C4-2B (cell line): ENCODE measurements at regions not wholly inside any gene's neighbourhood (a gene's known extent, or its start where the extent isn't known, plus 50 kb on each side); places are given as distances from the start of the nearest gene placed in this dataset.
A peak's percentile ranks its signal among the peaks of the same experiment; 100 is the strongest.

Source experiments
- H3K27ac ChIP-seq: fragments of 450-650 bp; 2 replicates; pipeline ENCODE4 v1.5.1; 2017
- ZFX ChIP-seq: fragments of 450-650 bp; IDR thresholded peaks from 2 replicates; pipeline ENCODE4 v1.6.1; 2017
- TF ChIP-seq, protein P1 (sequence below): fragments of 450-650 bp; conservative IDR thresholded peaks from 2 replicates; pipeline ENCODE4 v1.5.1; 2017; ENCODE audit warnings: mild to moderate bottlenecking

DNA sequence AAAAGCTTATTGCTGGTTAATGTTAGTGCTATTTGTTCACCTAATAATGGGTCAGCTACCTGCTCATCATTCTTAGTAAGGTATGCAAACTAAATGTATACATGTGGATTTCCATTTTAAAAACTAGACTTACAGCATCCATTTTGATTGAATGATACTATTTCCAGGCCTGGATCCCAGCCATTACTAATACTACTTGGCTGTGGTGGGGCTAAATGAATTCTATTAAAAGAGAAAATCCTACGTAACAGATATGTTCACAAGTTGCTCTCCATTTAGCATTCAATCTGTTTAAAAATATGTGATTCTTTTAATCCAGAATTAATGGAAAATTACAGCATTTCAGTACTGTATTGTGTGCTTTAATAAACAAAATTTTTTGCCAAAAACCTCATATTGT is 169.4 kb upstream of the MIR17HG start:
- TF ChIP-seq ZFX: no peak
- TF ChIP-seq, protein P1, sequence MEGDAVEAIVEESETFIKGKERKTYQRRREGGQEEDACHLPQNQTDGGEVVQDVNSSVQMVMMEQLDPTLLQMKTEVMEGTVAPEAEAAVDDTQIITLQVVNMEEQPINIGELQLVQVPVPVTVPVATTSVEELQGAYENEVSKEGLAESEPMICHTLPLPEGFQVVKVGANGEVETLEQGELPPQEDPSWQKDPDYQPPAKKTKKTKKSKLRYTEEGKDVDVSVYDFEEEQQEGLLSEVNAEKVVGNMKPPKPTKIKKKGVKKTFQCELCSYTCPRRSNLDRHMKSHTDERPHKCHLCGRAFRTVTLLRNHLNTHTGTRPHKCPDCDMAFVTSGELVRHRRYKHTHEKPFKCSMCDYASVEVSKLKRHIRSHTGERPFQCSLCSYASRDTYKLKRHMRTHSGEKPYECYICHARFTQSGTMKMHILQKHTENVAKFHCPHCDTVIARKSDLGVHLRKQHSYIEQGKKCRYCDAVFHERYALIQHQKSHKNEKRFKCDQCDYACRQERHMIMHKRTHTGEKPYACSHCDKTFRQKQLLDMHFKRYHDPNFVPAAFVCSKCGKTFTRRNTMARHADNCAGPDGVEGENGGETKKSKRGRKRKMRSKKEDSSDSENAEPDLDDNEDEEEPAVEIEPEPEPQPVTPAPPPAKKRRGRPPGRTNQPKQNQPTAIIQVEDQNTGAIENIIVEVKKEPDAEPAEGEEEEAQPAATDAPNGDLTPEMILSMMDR: no peak
- no peak overlapping the region for H3K27ac ChIP-seq

DNA sequence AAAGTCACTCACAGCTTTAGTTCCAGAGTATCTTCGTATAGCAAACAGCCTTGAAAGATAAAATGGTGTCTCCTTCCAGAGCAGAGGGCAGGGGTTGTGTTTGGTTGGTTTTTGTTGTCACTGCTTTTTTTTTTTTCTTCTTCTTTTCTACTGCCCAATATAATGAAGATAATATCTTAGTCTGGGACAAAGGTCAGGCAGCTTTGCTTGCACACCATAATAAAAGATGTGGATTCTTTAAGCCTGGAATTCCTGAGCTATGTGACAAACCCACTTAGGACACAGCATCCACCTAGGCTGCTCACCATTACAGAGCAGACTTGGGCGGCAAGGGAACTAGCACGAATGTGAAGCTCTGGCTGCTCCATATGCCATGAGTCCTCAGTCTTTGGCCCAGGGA is 165.6 kb upstream of the MIR17HG start:
- H3K27ac ChIP-seq: no peak overlapping the region

DNA sequence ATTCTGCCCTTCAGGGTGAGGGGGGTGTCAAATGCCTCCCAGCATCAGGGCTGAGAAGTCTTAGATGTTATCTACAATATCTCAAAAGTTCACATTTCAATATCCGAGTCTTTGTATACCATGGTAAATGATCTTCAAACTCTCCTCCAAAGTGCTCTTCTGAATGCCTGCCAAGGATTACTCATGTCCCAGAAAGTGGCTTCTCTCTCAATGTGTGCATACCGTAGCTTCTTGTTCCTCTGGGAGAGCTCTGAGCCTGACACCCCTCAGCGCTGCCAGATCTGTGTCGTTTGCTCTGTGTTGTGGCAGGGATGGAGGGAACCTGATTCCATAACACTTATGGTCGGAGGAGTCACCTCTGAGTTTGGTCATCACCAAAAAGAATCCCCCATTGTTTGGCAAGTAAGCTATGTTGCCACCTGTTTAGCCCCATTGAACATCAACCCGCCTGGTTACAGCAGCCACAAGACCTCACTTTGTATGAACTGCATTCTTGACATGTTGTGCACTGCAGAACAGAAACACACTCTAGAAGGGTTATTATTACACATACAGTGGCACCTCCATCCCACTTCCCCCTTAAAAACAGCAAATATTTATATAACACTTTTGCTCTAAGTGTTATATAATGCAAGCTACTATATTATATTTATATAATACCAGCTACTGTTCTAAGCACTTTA is 163.1 kb upstream of the MIR17HG start:
- H3K27ac ChIP-seq: no peak overlapping the region
- TF ChIP-seq, protein P1: no peak
- TF ChIP-seq ZFX: no peak

More for the DNA sequence above, 165.6 kb upstream of the MIR17HG start:
- TF ChIP-seq, protein P1: no peak
- no peak for TF ChIP-seq ZFX

DNA sequence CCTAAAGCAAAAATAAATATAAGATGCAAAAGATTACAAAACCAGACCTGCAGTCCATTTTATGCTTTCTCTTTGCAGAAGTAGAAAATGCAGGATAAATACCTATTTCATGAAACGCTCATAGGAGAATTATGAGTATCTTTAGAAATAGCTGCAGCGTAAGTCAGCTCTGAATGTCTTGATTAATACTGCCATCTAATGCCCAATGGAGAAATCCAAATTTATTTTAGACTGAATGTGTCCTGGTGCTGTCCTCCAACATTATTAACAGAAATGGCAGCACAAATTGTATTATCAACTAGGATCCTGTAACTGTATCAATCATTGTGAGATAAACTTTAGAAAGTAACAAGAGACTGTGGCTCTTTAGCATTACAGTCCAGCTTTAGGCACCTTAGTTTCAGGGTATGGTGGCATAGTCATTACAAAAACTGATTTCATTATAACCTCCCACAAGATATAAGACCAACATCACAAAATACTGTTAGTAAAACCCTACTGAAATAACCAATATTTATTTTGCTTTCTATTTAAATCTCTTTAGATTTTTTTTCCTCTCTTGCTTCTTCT is 162.1 kb upstream of the MIR17HG start:
- TF ChIP-seq ZFX: no peak
- TF ChIP-seq, protein P1: peak; percentile 64
- H3K27ac ChIP-seq: no peak overlapping the region

DNA sequence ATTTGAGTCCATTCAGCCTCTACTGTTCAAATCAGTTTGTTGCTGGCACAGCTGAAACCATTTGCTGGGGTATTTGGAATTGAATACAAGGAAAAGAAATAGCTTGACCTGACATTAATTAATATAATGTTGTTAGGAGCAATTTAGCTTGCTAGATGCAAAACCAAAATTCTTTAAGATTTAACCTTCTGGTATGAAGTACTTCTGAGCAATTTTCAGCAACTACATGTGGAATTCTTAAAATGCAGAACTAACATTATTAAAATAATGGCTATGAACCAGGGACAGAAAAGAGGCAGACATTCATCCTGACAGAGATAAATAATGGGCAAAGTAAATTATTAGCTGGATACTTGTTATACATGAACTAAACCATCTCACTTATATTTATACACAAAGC is 160.0 kb upstream of the MIR17HG start:
- no peak overlapping the region for H3K27ac ChIP-seq
- TF ChIP-seq ZFX: no peak
- TF ChIP-seq, protein P1: no peak

DNA sequence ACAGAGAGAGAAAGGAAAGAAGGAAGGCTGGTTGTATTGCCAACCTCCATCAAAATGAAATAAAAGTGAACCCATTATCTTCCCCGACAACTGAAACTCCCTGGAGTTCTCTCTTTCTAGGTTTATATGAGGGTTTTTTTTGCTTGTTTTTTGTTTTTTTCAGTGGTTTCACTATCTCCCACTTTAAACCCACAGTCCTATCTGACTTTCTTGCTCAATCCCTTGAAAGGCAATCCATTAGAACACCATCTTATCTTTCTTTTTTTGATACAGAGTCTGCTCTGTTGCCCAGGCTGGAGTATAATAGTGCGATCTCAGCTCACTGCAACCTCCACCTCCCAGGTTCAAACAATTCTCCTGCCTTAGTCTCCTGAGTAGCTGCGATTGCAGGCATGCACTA is 158.0 kb upstream of the MIR17HG start:
- no peak overlapping the region for H3K27ac ChIP-seq
- TF ChIP-seq, protein P1: no peak
- TF ChIP-seq ZFX: no peak

DNA sequence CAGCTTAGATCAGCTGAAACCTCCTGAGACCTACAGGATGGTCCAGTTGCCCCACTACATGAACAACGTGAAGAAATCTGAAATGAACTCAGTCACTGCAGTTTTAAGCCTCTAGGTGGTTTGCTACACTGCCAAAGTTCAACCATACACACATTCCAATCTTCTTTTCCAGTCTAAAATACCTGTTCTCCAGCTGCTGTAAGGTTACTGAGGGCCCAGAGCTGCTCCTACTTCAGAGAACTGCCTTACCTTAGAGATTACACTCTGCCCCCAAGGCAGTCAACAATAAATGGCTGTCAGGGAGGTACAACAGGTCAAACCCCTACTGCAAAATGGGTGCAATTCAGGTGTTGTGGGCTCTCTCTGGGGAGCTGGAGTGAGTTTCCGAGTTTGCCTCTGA is 154.1 kb upstream of the MIR17HG start:
- TF ChIP-seq, protein P1: no peak
- no peak for TF ChIP-seq ZFX
- no peak overlapping the region for H3K27ac ChIP-seq
